ENCODE measurements at regions not wholly inside any gene's neighbourhood (a gene's known extent, or its start where the extent isn't known, plus 50 kb on each side); places are given as distances from the start of the nearest gene placed in this dataset.

DNA sequence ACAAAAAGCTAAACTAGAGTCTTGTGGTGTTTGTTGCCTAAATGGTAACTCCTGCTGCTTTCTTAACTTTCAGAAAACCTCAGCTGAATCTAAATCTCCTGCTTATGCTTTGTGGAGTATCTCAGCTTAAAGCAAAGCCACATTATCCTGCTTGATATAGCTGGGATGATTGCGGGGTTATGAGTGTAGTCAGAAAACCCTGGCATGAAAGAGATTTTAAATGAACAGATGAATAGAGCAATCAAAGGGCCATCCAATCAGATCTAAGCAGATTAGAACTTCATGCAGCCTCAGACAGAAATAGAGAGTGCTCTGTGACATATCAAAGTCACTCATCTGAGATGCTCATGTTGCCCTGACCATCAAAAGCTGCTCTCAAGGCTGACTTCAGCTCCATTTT lies 305.5 kb downstream of the DMRT2 start:
- no peak overlapping the region for H3K9ac ChIP-seq (ENCODE audit: insufficient read length)
- no peak for TF ChIP-seq FOXP2 (optimal IDR thresholded peaks at IDR 0.05; ENCODE audit: control extremely low read depth, extremely low read length, insufficient read depth)
- no peak for TF ChIP-seq POLR2AphosphoS5 (IDR thresholded peaks at IDR 0.05; ENCODE audit: borderline replicate concordance, low read depth, low read length)
- no peak for TF ChIP-seq EZH2 (IDR thresholded peaks at IDR 0.05)
- DNase-seq (ENCODE audit: low read depth, low spot score): no peak
- no peak overlapping the region for H3K27ac ChIP-seq
- no peaks in the 10 kb centered on the region for H3K9me3 ChIP-seq (ENCODE audit: low read depth, low read length)
- no peak overlapping the region for H3K4me3 ChIP-seq
- H3K36me3 ChIP-seq (ENCODE audit: insufficient read depth, low read length): no peaks in the 10 kb centered on the region

DNA sequence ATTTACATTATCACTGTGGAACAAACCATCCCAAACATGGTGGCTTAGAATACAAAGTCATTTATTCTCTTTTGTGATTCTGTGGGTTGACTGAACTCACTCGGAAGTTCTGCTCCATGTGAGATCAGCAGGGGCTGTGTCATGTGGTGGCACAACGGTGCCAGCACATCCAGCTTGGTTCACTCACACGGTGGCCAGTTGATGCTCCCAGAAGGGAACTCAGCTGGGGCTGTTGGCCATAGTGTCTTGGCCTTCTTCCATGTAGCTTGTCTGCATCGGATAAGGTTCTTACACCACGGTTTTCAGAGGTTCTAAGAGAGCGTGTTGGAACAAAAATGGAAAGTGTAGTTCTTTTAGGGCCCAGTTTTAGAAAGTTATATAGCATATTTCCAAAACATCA lies 312.7 kb downstream of the DMRT2 start:
- Histone ChIP-seq H3K27ac (no peak overlapping the region), H3K9ac (ENCODE audit: insufficient read length) (no peak overlapping the region), H3K36me3 (ENCODE audit: insufficient read depth, low read length) (no peaks in the 10 kb centered on the region), H3K4me3 (no peak overlapping the region), H3K9me3 (ENCODE audit: low read depth, low read length) (no peaks in the 10 kb centered on the region)
- DNase-seq (ENCODE audit: low read depth, low spot score): no peak
- no peak for TF ChIP-seq EZH2 (IDR thresholded peaks at IDR 0.05)
- no peak for TF ChIP-seq FOXP2 (optimal IDR thresholded peaks at IDR 0.05; ENCODE audit: control extremely low read depth, extremely low read length, insufficient read depth)
- TF ChIP-seq POLR2AphosphoS5 (IDR thresholded peaks at IDR 0.05; ENCODE audit: borderline replicate concordance, low read depth, low read length): no peak

DNA sequence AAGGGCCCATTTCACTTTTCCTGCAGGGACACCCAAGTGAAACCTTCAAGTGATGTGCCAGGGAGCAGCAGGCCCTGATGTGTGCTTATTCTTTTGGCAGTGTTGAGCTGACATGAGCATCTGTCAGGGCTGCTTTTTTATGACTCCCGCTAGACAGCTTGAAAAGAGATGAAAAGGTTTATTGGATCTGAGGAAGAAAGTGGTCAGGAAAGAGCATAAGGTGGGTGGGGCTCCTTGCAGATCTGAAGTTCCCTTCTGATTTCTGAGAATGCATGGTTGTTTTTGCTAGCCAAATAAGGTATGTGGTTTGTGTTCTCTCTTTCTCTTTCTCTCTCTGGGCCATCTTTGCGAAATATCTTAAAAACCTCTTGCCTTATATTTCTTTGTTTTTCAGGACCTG lies 316.1 kb downstream of the DMRT2 start:
- no peaks in the 10 kb centered on the region for H3K9me3 ChIP-seq (ENCODE audit: low read depth, low read length)
- TF ChIP-seq POLR2AphosphoS5 (IDR thresholded peaks at IDR 0.05; ENCODE audit: borderline replicate concordance, low read depth, low read length) (no peak), EZH2 (IDR thresholded peaks at IDR 0.05) (no peak), FOXP2 (optimal IDR thresholded peaks at IDR 0.05; ENCODE audit: control extremely low read depth, extremely low read length, insufficient read depth) (no peak)

DNA sequence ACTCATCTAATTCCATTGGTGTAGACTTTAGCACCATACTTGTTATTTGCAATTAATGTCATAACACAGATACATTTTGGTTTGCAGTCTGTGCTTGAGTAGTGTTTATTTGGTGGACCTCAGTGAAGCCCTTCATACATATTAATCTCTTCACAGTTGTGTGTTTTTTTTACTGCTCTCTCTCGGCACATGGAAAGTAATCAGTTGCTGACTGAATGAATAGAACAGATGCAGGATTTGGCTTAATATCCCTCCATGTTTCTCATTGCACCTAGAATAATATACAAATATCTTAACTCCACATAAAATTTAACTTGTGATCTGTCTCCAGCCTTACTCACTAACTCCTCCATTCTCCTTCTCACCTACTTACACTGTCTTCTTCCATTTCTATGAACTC lies 319.1 kb downstream of the DMRT2 start:
- Histone ChIP-seq H3K9ac (ENCODE audit: insufficient read length) (no peak overlapping the region), H3K4me3 (no peak overlapping the region), H3K36me3 (ENCODE audit: insufficient read depth, low read length) (no peaks in the 10 kb centered on the region), H3K9me3 (ENCODE audit: low read depth, low read length) (no peaks in the 10 kb centered on the region), H3K27ac (no peak overlapping the region)
- DNase-seq (ENCODE audit: low read depth, low spot score): no peak
- TF ChIP-seq FOXP2 (optimal IDR thresholded peaks at IDR 0.05; ENCODE audit: control extremely low read depth, extremely low read length, insufficient read depth): no peak
- no peak for TF ChIP-seq POLR2AphosphoS5 (IDR thresholded peaks at IDR 0.05; ENCODE audit: borderline replicate concordance, low read depth, low read length)
- no peak for TF ChIP-seq EZH2 (IDR thresholded peaks at IDR 0.05)

More for the DNA sequence above, 316.1 kb downstream of the DMRT2 start:
- no peak overlapping the region for H3K27ac ChIP-seq
- no peaks in the 10 kb centered on the region for H3K36me3 ChIP-seq (ENCODE audit: insufficient read depth, low read length)
- DNase-seq (ENCODE audit: low read depth, low spot score): no peak
- no peak overlapping the region for H3K4me3 ChIP-seq
- no peak overlapping the region for H3K9ac ChIP-seq (ENCODE audit: insufficient read length)

DNA sequence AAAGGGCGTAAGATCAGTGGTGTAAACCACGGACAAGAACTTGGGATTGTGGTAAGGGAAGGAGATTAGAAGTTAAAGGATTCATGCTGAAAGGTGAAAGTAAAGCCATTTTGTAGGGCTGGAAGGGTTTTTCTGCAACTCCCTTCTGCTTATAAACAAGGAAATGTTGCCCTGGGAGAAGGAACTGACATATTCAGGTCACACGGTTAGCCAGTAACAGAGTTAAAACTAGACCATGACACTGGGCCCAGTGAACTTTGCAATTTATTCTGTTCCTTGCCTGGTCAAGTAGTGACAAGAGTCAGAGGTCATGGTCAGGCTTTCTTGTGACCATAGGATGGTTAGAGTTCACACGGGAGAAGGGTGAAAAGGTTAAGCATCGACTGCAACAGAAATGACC lies 323.3 kb downstream of the DMRT2 start:
- no peaks in the 10 kb centered on the region for H3K9me3 ChIP-seq (ENCODE audit: low read depth, low read length)
- H3K36me3 ChIP-seq (ENCODE audit: insufficient read depth, low read length): no peaks in the 10 kb centered on the region
- DNase-seq (ENCODE audit: low read depth, low spot score): no peak
- no peak overlapping the region for H3K9ac ChIP-seq (ENCODE audit: insufficient read length)
- no peak overlapping the region for H3K27ac ChIP-seq
- no peak overlapping the region for H3K4me3 ChIP-seq
- TF ChIP-seq FOXP2 (optimal IDR thresholded peaks at IDR 0.05; ENCODE audit: control extremely low read depth, extremely low read length, insufficient read depth): no peak
- no peak for TF ChIP-seq POLR2AphosphoS5 (IDR thresholded peaks at IDR 0.05; ENCODE audit: borderline replicate concordance, low read depth, low read length)
- no peak for TF ChIP-seq EZH2 (IDR thresholded peaks at IDR 0.05)

DNA sequence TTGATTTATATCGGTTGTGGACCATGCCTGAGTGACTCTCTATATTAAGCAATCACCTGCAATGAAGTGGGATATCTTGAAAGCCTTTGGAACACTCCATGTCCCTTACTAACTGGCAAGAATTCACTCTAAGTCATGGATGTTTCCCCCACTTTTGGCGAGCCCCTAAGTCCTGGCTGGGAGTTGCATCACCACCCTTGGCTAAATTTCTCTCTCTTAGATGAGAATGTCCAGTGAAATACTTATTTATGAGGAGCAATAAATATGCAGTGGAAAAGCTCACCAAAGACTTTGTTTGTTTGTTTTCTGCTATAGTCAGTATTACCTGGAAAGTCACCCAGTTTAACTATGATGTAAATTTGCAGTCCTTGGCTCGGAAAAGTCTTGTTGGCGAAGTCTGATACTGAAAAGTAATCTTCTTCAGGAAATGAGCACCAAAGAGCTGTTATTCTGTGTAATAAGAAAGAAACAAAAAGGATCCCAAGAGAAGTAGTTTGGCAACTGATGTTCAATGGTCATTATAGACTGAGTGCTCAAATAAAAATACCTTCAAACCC lies 333.8 kb downstream of the DMRT2 start:
- H3K27ac ChIP-seq: no peak overlapping the region
- no peak for TF ChIP-seq FOXP2 (optimal IDR thresholded peaks at IDR 0.05; ENCODE audit: control extremely low read depth, extremely low read length, insufficient read depth)
- TF ChIP-seq POLR2AphosphoS5 (IDR thresholded peaks at IDR 0.05; ENCODE audit: borderline replicate concordance, low read depth, low read length): no peak
- TF ChIP-seq EZH2 (IDR thresholded peaks at IDR 0.05): no peak

DNA sequence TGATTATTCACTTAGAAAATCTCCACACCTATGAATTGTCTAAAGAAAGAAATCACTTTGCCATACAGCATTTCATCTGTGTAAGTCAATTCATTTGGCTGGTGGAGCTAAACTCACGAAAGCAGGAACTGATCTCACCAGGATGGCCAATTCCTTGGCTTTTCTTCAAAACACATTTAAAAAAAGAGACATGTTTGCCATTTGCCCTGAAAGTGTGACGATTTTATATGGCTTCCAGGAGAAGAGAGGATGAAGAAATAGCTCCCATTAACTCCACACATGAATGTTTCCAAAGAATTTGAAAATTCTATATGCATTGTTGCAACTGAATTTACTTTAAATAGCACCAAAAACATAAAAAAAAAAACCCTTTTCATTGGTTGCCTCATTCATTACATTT lies 334.7 kb downstream of the DMRT2 start:
- no peak for DNase-seq (ENCODE audit: low read depth, low spot score)
- Histone ChIP-seq H3K4me3 (no peak overlapping the region), H3K36me3 (ENCODE audit: insufficient read depth, low read length) (no peaks in the 10 kb centered on the region), H3K9me3 (ENCODE audit: low read depth, low read length) (no peaks in the 10 kb centered on the region), H3K9ac (ENCODE audit: insufficient read length) (no peak overlapping the region), H3K27ac (no peak overlapping the region)
- TF ChIP-seq FOXP2 (optimal IDR thresholded peaks at IDR 0.05; ENCODE audit: control extremely low read depth, extremely low read length, insufficient read depth) (no peak), EZH2 (IDR thresholded peaks at IDR 0.05) (no peak), POLR2AphosphoS5 (IDR thresholded peaks at IDR 0.05; ENCODE audit: borderline replicate concordance, low read depth, low read length) (no peak)

More for the DNA sequence above, 333.8 kb downstream of the DMRT2 start:
- Histone ChIP-seq H3K36me3 (ENCODE audit: insufficient read depth, low read length) (no peaks in the 10 kb centered on the region), H3K4me3 (no peak overlapping the region), H3K9ac (ENCODE audit: insufficient read length) (no peak overlapping the region), H3K9me3 (ENCODE audit: low read depth, low read length) (no peaks in the 10 kb centered on the region)
- no peak for DNase-seq (ENCODE audit: low read depth, low spot score)

DNA sequence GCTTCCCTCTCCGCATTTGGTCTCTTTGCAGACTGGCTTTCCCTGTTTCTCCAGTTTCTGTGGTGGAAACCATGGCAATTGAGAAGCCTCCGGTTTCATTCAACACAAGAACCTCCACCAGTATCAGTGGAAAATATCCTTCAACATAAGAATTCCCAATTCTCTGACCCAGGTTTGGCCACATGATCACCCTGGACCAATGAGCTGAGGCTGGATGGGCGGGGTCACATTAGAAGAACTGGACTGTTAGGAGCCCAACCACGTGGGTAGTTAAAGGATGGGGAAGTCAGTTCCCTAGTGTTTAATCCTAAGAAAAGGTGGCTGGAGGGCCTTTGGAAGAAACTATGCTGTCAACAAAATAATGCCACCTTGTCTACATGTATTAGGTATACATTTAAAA lies 336.3 kb downstream of the DMRT2 start:
- Histone ChIP-seq H3K4me3 (no peak overlapping the region), H3K9ac (ENCODE audit: insufficient read length) (no peak overlapping the region), H3K9me3 (ENCODE audit: low read depth, low read length) (no peaks in the 10 kb centered on the region), H3K27ac (no peak overlapping the region), H3K36me3 (ENCODE audit: insufficient read depth, low read length) (no peaks in the 10 kb centered on the region)
- no peak for DNase-seq (ENCODE audit: low read depth, low spot score)
- TF ChIP-seq EZH2 (IDR thresholded peaks at IDR 0.05): no peak
- TF ChIP-seq FOXP2 (optimal IDR thresholded peaks at IDR 0.05; ENCODE audit: control extremely low read depth, extremely low read length, insufficient read depth): no peak
- no peak for TF ChIP-seq POLR2AphosphoS5 (IDR thresholded peaks at IDR 0.05; ENCODE audit: borderline replicate concordance, low read depth, low read length)

DNA sequence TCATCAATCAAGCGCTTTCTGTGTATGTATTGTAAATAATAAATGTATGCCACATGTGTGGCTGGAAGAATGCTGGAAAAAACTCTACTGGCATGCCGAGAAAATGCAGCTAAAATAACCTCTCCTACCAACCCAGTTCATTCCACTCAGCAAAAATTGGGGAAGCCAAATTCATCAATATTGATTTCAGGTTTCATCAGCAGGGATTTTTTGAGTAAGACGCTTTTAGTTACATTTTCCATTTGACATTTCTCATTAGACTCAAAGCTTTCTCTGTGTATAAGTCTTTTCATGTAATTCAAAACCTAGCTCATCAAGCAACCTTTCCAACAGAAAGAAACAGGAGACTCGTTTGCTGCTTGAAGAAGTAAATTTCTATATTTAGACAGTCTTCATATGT lies 338.1 kb downstream of the DMRT2 start:
- Histone ChIP-seq H3K9me3 (ENCODE audit: low read depth, low read length) (no peaks in the 10 kb centered on the region), H3K36me3 (ENCODE audit: insufficient read depth, low read length) (no peaks in the 10 kb centered on the region), H3K9ac (ENCODE audit: insufficient read length) (no peak overlapping the region), H3K27ac (no peak overlapping the region), H3K4me3 (no peak overlapping the region)
- no peak for DNase-seq (ENCODE audit: low read depth, low spot score)
- TF ChIP-seq POLR2AphosphoS5 (IDR thresholded peaks at IDR 0.05; ENCODE audit: borderline replicate concordance, low read depth, low read length) (no peak), FOXP2 (optimal IDR thresholded peaks at IDR 0.05; ENCODE audit: control extremely low read depth, extremely low read length, insufficient read depth) (no peak), EZH2 (IDR thresholded peaks at IDR 0.05) (no peak)
